ENCODE measurements at regions not wholly inside any gene's neighbourhood (a gene's known extent, or its start where the extent isn't known, plus 50 kb on each side); places are given as distances from the start of the nearest gene placed in this dataset.

- TF ChIP-seq CTCF (IDR thresholded peaks at IDR 0.05; ENCODE audit: unreplicated experiment) = no peak
- H3K9me3 Mint-ChIP-seq (ENCODE audit: unreplicated experiment) = no peaks in the 10 kb centered on the region
- no peaks in the 10 kb centered on the region for H3K4me1 Mint-ChIP-seq (ENCODE audit: unreplicated experiment)
- DNase-seq (ENCODE audit: low spot score) = no peak
- H3K27ac Mint-ChIP-seq (ENCODE audit: unreplicated experiment) = no peak overlapping the region
- H3K36me3 Mint-ChIP-seq (ENCODE audit: low read depth, unreplicated experiment) = no peaks in the 10 kb centered on the region
- H3K4me3 Mint-ChIP-seq (ENCODE audit: unreplicated experiment) = no peak overlapping the region
- H3K27me3 Mint-ChIP-seq (ENCODE audit: unreplicated experiment) = no peaks in the 10 kb centered on the region
Measured at GRCh38 chr4:33446953-33447352, 2726.8 kb downstream of the PCDH7 start.

GRCh38 chr4:33448948-33449347 lies 2728.8 kb downstream of the PCDH7 start:
- no peak for TF ChIP-seq CTCF (IDR thresholded peaks at IDR 0.05; ENCODE audit: unreplicated experiment)
- H3K27me3 Mint-ChIP-seq (ENCODE audit: unreplicated experiment) = no peaks in the 10 kb centered on the region
- H3K4me1 Mint-ChIP-seq (ENCODE audit: unreplicated experiment) = no peaks in the 10 kb centered on the region
- DNase-seq (ENCODE audit: low spot score) = no peak
- no peak overlapping the region for H3K27ac Mint-ChIP-seq (ENCODE audit: unreplicated experiment)
- H3K9me3 Mint-ChIP-seq (ENCODE audit: unreplicated experiment) = no peaks in the 10 kb centered on the region
- no peaks in the 10 kb centered on the region for H3K36me3 Mint-ChIP-seq (ENCODE audit: low read depth, unreplicated experiment)
- no peak overlapping the region for H3K4me3 Mint-ChIP-seq (ENCODE audit: unreplicated experiment)

- Mint-ChIP-seq H3K4me1 (ENCODE audit: unreplicated experiment) (no peaks in the 10 kb centered on the region), H3K9me3 (ENCODE audit: unreplicated experiment) (no peaks in the 10 kb centered on the region), H3K27ac (ENCODE audit: unreplicated experiment) (no peak overlapping the region), H3K36me3 (ENCODE audit: low read depth, unreplicated experiment) (no peaks in the 10 kb centered on the region), H3K4me3 (ENCODE audit: unreplicated experiment) (no peak overlapping the region), H3K27me3 (ENCODE audit: unreplicated experiment) (peaks cover 2% of the 10 kb centered on the region)
- no peak for DNase-seq (ENCODE audit: low spot score)
- no peak for TF ChIP-seq CTCF (IDR thresholded peaks at IDR 0.05; ENCODE audit: unreplicated experiment)
Measured at GRCh38 chr4:33453436-33453835, 2733.3 kb downstream of the PCDH7 start.

- Mint-ChIP-seq H3K27ac (ENCODE audit: unreplicated experiment) (no peak overlapping the region), H3K27me3 (ENCODE audit: unreplicated experiment) (peaks cover 2% of the 10 kb centered on the region), H3K4me1 (ENCODE audit: unreplicated experiment) (no peaks in the 10 kb centered on the region), H3K9me3 (ENCODE audit: unreplicated experiment) (no peaks in the 10 kb centered on the region), H3K36me3 (ENCODE audit: low read depth, unreplicated experiment) (no peaks in the 10 kb centered on the region), H3K4me3 (ENCODE audit: unreplicated experiment) (no peak overlapping the region)
- no peak for DNase-seq (ENCODE audit: low spot score)
- no peak for TF ChIP-seq CTCF (IDR thresholded peaks at IDR 0.05; ENCODE audit: unreplicated experiment)
Measured at GRCh38 chr4:33453916-33454315, 2733.7 kb downstream of the PCDH7 start.

GRCh38 chr4:33465565-33465964 lies 2745.4 kb downstream of the PCDH7 start:
- Mint-ChIP-seq H3K36me3 (ENCODE audit: low read depth, unreplicated experiment) (peaks cover 4% of the 10 kb centered on the region), H3K27ac (ENCODE audit: unreplicated experiment) (no peak overlapping the region), H3K4me3 (ENCODE audit: unreplicated experiment) (no peak overlapping the region), H3K27me3 (ENCODE audit: unreplicated experiment) (no peaks in the 10 kb centered on the region), H3K4me1 (ENCODE audit: unreplicated experiment) (no peaks in the 10 kb centered on the region), H3K9me3 (ENCODE audit: unreplicated experiment) (no peaks in the 10 kb centered on the region)
- TF ChIP-seq CTCF (IDR thresholded peaks at IDR 0.05; ENCODE audit: unreplicated experiment) = no peak
- no peak for DNase-seq (ENCODE audit: low spot score)

All from endothelial cell (in vitro differentiated cells).